ENCODE measurements at regions not wholly inside any gene's neighbourhood (a gene's known extent, or its start where the extent isn't known, plus 50 kb on each side); places are given as distances from the start of the nearest gene placed in this dataset.
"Not testable (repeated sequence)": the region's sequence is repeated elsewhere in the genome, so short reads cannot be mapped to it uniquely, and the experiment has no call there.

DNA sequence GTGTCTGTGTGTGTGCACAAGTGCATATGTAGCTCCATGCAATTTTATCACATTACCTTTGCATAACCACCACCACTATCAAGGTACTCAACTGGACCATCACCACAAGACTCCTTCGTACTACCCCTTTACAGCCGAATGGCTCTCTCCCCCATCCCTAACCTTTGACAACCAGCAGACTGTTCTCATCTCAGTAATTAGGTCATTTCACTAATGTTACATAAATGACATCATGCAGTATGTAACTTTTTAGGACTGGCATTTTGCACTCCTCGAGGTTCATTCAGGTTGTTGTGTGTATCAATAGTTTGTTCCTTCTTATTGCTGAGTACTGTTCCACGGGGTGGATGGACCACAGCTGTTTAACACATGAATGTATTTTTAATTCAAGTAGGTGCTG is 121.8 kb upstream of the SLC6A11 start:
- TF ChIP-seq STAT1 (IDR thresholded peaks at IDR 0.05; ENCODE audit: unreplicated experiment) = no peak
- no peak for TF ChIP-seq ZNF114 (CRISPR knock-in tag; IDR thresholded peaks at IDR 0.05)
- TF ChIP-seq ZNF331 (CRISPR knock-in tag; IDR thresholded peaks at IDR 0.05; ENCODE audit: low read depth) = no peak
- H3K9me3 Mint-ChIP-seq = no peaks in the 10 kb centered on the region
- no peak overlapping the region for H3K27ac Mint-ChIP-seq

DNA sequence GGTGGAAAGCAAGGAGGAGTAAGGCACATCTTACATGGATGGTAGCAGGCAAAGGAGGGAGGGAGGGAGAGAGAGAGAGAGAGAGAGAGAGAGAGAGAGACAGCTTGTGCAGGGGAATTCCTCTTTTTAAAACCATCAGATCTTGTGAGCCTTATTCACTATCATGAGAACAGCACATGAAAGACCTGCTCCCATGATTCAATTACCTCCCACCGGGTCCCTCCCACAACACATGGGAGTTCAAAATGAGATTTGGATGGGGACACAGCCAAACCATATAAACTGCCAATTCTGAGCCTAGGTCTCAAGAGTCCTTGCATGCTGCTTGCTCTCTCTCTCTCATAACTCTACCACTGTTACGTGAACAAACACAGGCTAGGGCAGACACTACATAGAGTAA is 120.8 kb upstream of the SLC6A11 start:
- H2AFZ ChIP-seq; H4K20me1 ChIP-seq (replicated peaks; ENCODE audit: insufficient read depth); H3K9me3 Mint-ChIP-seq; H3K9me2 ChIP-seq (ENCODE audit: insufficient read depth); DNase-seq (ENCODE audit: low spot score); H3K27me3 Mint-ChIP-seq (ENCODE audit: insufficient read depth, low read depth, poor library complexity); ATAC-seq; H3K4me3 ChIP-seq; H3F3A ChIP-seq (replicated peaks; ENCODE audit: low read depth); H3K27ac Mint-ChIP-seq; H3K27me3 ChIP-seq (ENCODE audit: insufficient read depth); H3K27ac ChIP-seq (ENCODE audit: low read depth); H3K4me3 Mint-ChIP-seq; H3K4me2 ChIP-seq; H3K4me1 ChIP-seq (ENCODE audit: insufficient read depth); H3K4me1 Mint-ChIP-seq; H3K79me2 ChIP-seq (replicated peaks; ENCODE audit: insufficient read depth); H3K36me3 ChIP-seq (ENCODE audit: insufficient read depth); H3K36me3 Mint-ChIP-seq (ENCODE audit: low read depth): not testable (repeated sequence)

More for the DNA sequence above, 121.8 kb upstream of the SLC6A11 start:
- H3K27ac ChIP-seq (ENCODE audit: low read depth) = no peak overlapping the region
- no peaks in the 10 kb centered on the region for H3K27me3 ChIP-seq (ENCODE audit: insufficient read depth)
- no peak overlapping the region for H2AFZ ChIP-seq
- no peaks in the 10 kb centered on the region for H3K36me3 ChIP-seq (ENCODE audit: insufficient read depth)
- H3K4me3 ChIP-seq = no peak overlapping the region
- no peaks in the 10 kb centered on the region for H3F3A ChIP-seq (replicated peaks; ENCODE audit: low read depth)
- peaks cover 8% of the 10 kb centered on the region for H3K27me3 Mint-ChIP-seq (ENCODE audit: insufficient read depth, low read depth, poor library complexity)
- DNase-seq (ENCODE audit: low spot score) (no peak), ATAC-seq (no peak)
- H3K79me2 ChIP-seq (replicated peaks; ENCODE audit: insufficient read depth) = no peaks in the 10 kb centered on the region
- no peaks in the 10 kb centered on the region for H3K4me1 ChIP-seq (ENCODE audit: insufficient read depth)
- H3K4me3 Mint-ChIP-seq = no peak overlapping the region
- no peaks in the 10 kb centered on the region for H3K9me2 ChIP-seq (ENCODE audit: insufficient read depth)
- no peaks in the 10 kb centered on the region; the same call in 2 of the 3 replicates for H3K36me3 Mint-ChIP-seq (ENCODE audit: low read depth)
- no peaks in the 10 kb centered on the region for H3K4me1 Mint-ChIP-seq
- no peak overlapping the region for H3K4me2 ChIP-seq
- no peaks in the 10 kb centered on the region for H4K20me1 ChIP-seq (replicated peaks; ENCODE audit: insufficient read depth)

- DNase-seq (ENCODE audit: low spot score) = no peak
- Histone ChIP-seq H4K20me1 (replicated peaks; ENCODE audit: insufficient read depth) (no peaks in the 10 kb centered on the region), H3K27ac (ENCODE audit: low read depth) (no peak overlapping the region), H2AFZ (no peak overlapping the region), H3K4me3 (no peak overlapping the region), H3K4me2 (no peak overlapping the region), H3K9me2 (ENCODE audit: insufficient read depth) (no peaks in the 10 kb centered on the region), H3K36me3 (ENCODE audit: insufficient read depth) (no peaks in the 10 kb centered on the region), H3K79me2 (replicated peaks; ENCODE audit: insufficient read depth) (no peaks in the 10 kb centered on the region), H3K4me1 (ENCODE audit: insufficient read depth) (no peaks in the 10 kb centered on the region), H3K27me3 (ENCODE audit: insufficient read depth) (no peaks in the 10 kb centered on the region), H3F3A (replicated peaks; ENCODE audit: low read depth) (no peaks in the 10 kb centered on the region)
- H3K9me3 Mint-ChIP-seq = no peaks in the 10 kb centered on the region
- no peak overlapping the region for H3K4me3 Mint-ChIP-seq
- no peak for ATAC-seq
- no peaks in the 10 kb centered on the region for H3K4me1 Mint-ChIP-seq
- H3K36me3 Mint-ChIP-seq (ENCODE audit: low read depth) = no peaks in the 10 kb centered on the region; the same call in 2 of the 3 replicates
- H3K27ac Mint-ChIP-seq = no peak overlapping the region
- TF ChIP-seq JUNB (IDR thresholded peaks at IDR 0.05; ENCODE audit: unreplicated experiment) (no peak), CTCF (conservative IDR thresholded peaks at IDR 0.05; ENCODE audit: low read depth in 2 of 2) (no peak), CREB1 (CRISPR knock-in tag; IDR thresholded peaks at IDR 0.05; ENCODE audit: low read depth) (no peak), EZH2 (IDR thresholded peaks at IDR 0.05; ENCODE audit: low read depth, unreplicated experiment) (no peak), ZNF462 (CRISPR knock-in tag; IDR thresholded peaks at IDR 0.05) (no peak), ZNF331 (CRISPR knock-in tag; IDR thresholded peaks at IDR 0.05; ENCODE audit: low read depth) (no peak), STAT1 (IDR thresholded peaks at IDR 0.05; ENCODE audit: unreplicated experiment) (no peak)
- H3K27me3 Mint-ChIP-seq (ENCODE audit: insufficient read depth, low read depth, poor library complexity) = peaks cover 8% of the 10 kb centered on the region
Observed at GRCh38 chr3:10695595-10696285, 120.3 kb upstream of the SLC6A11 start.
